Chondrocyte (in vitro differentiated cells): ENCODE measurements at regions not wholly inside any gene's neighbourhood (a gene's known extent, or its start where the extent isn't known, plus 50 kb on each side); places are given as distances from the start of the nearest gene placed in this dataset.

Experiments used
- DNase-seq: peaks from one replicate; pipeline ENCODE4 v3.0.0; 2021; ENCODE audit warnings: mixed read lengths, low spot score
- H3K27ac Mint-ChIP-seq: one replicate; pipeline ENCODE4 v1.8.0; 2021; ENCODE audit warnings: mild to moderate bottlenecking, moderate library complexity, mixed read lengths; ENCODE audit not compliant: unreplicated experiment
- H3K27me3 Mint-ChIP-seq: 2 replicates; pipeline ENCODE4 v1.8.0; 2021; ENCODE audit warnings: low read depth, mixed read lengths
- H3K36me3 Mint-ChIP-seq: 2 replicates; pipeline ENCODE4 v1.8.0; 2021; ENCODE audit warnings: low read depth, mixed read lengths
- H3K4me1 Mint-ChIP-seq: 2 replicates; pipeline ENCODE4 v1.8.0; 2021; ENCODE audit warnings: low read depth, mild to moderate bottlenecking, mixed read lengths
- H3K4me3 Mint-ChIP-seq: one replicate; pipeline ENCODE4 v1.8.0; 2021; ENCODE audit warnings: mild to moderate bottlenecking, moderate library complexity, mixed read lengths; ENCODE audit not compliant: unreplicated experiment
- H3K9me3 Mint-ChIP-seq: 2 replicates; pipeline ENCODE4 v1.8.0; 2021; ENCODE audit warnings: low read depth, mixed read lengths
- TF ChIP-seq, protein P1 (sequence below): fragments of 200-600 bp; sonication (generic); IDR thresholded peaks from 2 replicates; pipeline ENCODE4 v1.5.0; 2021; ENCODE audit warnings: antibody characterized with exemption, mild to moderate bottlenecking, moderate library complexity

DNA sequence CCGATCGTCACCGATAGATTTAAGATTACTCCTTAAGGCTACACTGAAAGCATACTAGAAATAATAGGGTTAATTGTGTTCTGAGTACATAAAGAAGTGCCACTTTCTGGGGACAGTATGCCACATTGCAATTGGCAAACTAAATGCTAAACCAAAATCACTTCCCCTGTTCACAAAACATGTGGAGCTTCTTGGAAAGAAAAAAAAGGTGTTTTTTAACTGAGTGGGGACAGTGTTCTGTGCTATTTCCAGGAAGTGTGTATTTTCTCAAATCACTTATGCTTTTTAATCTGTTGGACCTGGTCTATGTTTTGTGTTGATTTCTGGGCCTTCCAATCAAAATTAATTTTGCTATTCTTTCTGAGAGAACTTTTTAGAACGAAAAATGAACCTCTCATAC, 149.3 kb upstream of the MPDZ start:
- TF ChIP-seq, protein P1, sequence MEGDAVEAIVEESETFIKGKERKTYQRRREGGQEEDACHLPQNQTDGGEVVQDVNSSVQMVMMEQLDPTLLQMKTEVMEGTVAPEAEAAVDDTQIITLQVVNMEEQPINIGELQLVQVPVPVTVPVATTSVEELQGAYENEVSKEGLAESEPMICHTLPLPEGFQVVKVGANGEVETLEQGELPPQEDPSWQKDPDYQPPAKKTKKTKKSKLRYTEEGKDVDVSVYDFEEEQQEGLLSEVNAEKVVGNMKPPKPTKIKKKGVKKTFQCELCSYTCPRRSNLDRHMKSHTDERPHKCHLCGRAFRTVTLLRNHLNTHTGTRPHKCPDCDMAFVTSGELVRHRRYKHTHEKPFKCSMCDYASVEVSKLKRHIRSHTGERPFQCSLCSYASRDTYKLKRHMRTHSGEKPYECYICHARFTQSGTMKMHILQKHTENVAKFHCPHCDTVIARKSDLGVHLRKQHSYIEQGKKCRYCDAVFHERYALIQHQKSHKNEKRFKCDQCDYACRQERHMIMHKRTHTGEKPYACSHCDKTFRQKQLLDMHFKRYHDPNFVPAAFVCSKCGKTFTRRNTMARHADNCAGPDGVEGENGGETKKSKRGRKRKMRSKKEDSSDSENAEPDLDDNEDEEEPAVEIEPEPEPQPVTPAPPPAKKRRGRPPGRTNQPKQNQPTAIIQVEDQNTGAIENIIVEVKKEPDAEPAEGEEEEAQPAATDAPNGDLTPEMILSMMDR, result no peak
- Mint-ChIP-seq H3K9me3 (no peaks in the 10 kb centered on the region), H3K27ac (no peak overlapping the region), H3K36me3 (no peaks in the 10 kb centered on the region), H3K4me3 (no peak overlapping the region), H3K4me1 (no peaks in the 10 kb centered on the region), H3K27me3 (no peaks in the 10 kb centered on the region)
- no peak for DNase-seq

DNA sequence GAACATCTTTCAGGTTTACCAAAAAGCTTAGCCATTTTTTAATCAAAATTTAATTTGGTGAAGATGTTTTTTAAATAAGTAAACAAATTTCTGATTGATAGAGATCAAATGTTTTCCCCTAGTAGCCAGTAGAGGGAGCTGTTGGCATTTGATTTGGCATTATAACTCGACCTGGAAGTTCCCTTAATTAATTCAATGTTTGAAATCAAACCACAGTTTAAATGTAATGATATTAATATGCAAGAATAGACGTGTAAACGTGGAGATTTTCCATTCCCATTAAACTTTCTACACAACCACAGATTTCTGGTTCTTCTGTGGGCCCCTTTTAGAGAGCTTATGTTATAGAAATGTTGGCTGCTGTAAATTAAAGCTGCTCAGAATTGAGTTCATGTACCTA, 148.1 kb upstream of the MPDZ start:
- Mint-ChIP-seq H3K4me3 (no peak overlapping the region), H3K4me1 (no peaks in the 10 kb centered on the region), H3K27me3 (no peaks in the 10 kb centered on the region), H3K9me3 (no peaks in the 10 kb centered on the region), H3K27ac (no peak overlapping the region), H3K36me3 (no peaks in the 10 kb centered on the region)
- TF ChIP-seq, protein P1, result peak; percentile 98
- no peak for DNase-seq

DNA sequence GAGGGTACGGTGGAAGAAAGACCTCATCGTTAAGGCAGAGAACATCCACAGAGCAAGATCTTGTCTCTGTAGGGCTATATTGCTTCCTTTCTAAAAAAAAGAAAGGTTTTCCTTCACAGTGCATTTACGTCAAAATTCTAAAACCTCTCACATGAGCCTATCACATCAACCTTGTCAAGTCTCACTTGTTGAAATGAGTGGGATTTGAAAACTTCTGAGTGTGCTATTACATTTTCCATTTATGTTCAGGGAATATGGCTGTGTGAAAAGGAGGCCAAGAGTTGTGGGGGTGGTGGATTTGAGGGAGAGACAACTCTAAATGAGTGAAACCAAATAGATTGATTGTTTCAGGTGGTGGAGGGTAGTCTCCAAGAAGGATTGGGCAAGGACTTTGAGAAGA, 147.1 kb upstream of the MPDZ start:
- H3K4me3 Mint-ChIP-seq, result no peak overlapping the region
- H3K9me3 Mint-ChIP-seq, result no peaks in the 10 kb centered on the region
- H3K4me1 Mint-ChIP-seq, result no peaks in the 10 kb centered on the region
- no peak for DNase-seq
- TF ChIP-seq, protein P1, result no peak
- H3K27ac Mint-ChIP-seq, result no peak overlapping the region
- H3K27me3 Mint-ChIP-seq, result no peaks in the 10 kb centered on the region
- no peaks in the 10 kb centered on the region for H3K36me3 Mint-ChIP-seq

DNA sequence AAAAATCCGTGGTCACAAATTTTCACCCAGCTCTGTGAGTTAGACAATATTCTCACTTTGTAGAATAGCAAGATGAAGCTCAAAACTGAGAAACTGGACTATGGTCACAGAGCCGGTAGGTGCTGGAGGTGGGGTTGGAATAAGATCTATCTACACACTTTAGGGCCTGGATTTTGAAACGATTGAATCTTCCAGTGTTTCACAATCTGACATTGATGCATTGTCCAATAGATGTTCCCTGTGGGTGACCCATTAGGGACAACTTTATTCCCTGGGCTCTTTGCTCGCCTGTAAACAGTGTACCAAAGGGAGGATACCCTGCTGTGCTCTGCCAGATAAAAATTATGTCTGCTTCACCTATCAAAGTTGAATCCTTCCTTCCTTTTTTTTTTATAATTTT, 145.4 kb upstream of the MPDZ start:
- Mint-ChIP-seq H3K4me3 (no peak overlapping the region), H3K27ac (no peak overlapping the region), H3K4me1 (no peaks in the 10 kb centered on the region), H3K9me3 (no peaks in the 10 kb centered on the region), H3K36me3 (peaks cover 3% of the 10 kb centered on the region), H3K27me3 (no peaks in the 10 kb centered on the region)
- TF ChIP-seq, protein P1, result no peak
- no peak for DNase-seq

DNA sequence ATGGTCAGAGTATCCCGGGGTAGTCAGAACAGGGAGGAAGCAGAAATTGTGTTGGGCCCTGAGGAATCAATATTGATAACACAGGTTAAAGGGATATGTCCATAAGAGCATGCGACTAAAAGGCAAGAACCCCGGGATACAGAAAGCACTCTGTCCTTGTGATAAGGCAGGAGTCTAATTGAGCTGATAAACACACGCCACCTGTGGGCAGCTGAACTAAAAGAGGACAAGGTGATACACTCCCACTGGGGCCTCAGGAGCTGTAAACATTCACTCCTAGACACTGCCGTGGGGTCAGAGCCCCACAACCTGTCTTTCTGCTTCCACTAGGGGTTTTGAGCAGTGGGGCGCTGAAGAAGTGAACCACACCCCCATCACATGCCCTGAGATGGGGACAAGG, 144.7 kb upstream of the MPDZ start:
- Mint-ChIP-seq H3K9me3 (no peaks in the 10 kb centered on the region), H3K4me1 (no peaks in the 10 kb centered on the region), H3K4me3 (no peak overlapping the region), H3K36me3 (peaks cover 3% of the 10 kb centered on the region), H3K27me3 (no peaks in the 10 kb centered on the region), H3K27ac (no peak overlapping the region)
- TF ChIP-seq, protein P1, result no peak
- no peak for DNase-seq
